GM18520 (cell line): ENCODE measurements at regions not wholly inside any gene's neighbourhood (a gene's known extent, or its start where the extent isn't known, plus 50 kb on each side); places are given as distances from the start of the nearest gene placed in this dataset.
"Not testable (repeated sequence)": the region's sequence is repeated elsewhere in the genome, so short reads cannot be mapped to it uniquely, and the experiment has no call there.

Source experiments
- ATAC-seq: cut with Tn5 transposase; IDR thresholded peaks from one replicate; pipeline ENCODE4 v1.9.1; 2021; ENCODE audit not compliant: unreplicated experiment

DNA sequence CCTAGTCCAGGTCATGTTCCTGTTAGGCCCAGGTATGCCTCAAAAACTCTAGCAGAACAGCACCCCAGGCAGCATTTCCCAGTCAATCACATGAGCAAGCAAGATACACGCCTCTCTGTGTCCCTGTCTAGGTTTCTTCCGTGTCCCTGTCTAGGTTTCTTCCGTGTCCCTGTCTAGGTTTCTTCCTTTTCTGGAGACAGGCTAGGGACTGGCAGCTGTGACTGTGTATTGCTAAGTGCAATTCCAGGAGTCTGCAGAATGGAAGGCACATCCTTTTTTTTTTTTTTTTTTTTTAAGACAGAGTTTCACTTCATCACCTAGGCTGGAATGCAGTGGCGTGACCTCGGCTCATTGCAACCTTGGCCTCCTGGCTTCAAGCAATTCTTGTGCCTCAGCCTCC is 77.6 kb downstream of the SETD4 start:
- no peak for ATAC-seq

DNA sequence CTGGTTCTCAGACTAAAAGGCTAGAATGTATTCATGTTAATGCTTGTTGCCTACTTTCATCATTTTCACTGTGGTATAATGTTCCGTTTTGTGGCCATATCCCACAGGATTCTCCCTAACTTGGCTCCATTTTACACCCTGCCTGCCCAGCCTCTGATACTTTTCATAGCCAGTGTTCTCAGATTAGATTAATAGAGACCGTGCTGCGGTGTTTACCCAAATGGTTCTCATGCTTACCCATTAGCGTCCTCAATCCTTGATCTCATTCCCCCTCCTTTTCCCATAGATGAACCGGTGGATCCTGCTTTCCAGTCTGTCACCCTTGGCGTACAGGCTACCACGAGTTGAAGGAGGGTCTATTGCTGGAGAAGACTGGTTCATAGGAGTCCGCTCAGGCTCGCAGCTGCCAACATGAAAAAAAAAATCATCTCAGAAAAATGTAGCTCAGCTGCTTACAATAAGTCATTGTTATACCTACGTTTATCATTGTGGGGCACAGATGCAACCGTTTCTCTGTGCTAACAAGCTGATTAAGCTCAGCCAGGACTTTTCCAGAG is 78.7 kb downstream of the SETD4 start:
- ATAC-seq: no peak

DNA sequence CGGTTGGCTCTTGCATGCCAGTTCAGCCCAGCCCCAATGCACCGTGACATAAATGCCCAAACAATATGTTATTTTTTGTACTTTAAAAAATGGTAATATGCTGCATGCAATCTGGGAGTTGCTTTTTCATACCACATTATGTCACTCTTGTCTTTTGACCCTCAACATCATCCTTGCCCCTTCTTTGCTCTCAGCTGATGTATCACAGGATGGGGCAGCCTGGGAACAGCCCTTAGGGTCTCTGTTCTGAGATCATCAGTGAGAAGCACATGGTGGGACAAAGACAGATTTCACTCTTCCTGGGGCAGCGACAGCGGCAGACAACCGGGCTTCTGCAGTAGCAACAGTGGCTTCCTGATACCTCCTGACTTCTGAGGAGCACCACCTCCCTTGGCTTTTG is 79.5 kb downstream of the SETD4 start:
- no peak for ATAC-seq

DNA sequence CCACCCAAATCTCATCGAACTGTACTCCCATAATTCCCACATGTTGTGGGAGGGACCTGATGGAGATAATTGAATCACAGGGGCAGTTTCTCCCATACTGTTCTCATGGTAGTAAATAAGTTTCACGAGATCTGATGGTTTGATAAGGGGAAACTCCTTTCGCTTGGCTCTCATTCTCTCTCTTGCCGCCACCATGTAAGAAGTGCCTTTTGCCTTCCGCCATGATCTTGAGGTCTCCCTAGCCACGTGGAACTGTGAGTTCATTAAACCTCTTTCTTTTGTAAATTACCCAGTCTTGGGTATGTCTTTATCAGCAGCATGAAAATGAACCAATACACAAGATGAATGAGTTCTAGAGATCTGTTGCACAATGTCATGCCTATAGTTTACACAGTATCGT is 82.5 kb downstream of the SETD4 start:
- ATAC-seq: not testable (repeated sequence)

DNA sequence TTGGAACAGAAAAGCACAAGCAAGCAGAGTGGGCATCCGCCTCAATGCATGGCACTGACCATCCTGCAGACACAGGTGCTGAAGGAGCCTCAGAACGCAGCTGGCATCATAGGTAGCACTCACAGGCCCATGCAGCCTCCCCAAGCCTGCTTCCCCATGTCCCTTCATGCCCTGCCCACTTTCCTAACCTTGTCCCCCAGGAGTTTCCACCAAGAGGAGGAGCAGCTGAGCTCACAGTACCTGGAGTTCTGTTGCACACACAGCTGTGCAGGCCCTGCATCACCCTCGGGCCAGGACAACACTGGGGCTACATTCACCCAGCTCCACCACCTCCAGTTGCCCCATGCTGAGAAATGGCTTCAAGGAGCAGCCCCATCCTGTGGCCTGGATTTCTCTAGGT is 83.4 kb downstream of the SETD4 start:
- ATAC-seq: no peak

DNA sequence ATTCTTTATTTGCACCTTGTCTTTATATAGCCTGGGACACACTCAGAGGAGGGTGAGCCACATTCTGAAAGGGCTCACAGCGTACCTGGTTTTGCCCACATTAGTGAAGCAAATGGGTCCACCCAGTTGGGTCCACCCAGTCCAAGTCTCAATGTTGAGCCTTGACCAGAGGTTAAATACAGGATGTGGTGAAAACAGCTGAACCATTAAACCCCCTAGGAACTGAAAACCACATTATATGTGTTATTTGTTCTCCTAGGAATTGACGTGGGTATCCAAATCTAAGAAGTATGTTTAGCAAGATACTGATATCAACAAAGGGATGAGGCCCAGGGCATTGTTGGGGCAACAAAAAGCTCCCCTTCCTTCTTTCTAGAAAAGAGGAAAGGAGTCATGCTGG is 83.8 kb downstream of the SETD4 start:
- no peak for ATAC-seq

DNA sequence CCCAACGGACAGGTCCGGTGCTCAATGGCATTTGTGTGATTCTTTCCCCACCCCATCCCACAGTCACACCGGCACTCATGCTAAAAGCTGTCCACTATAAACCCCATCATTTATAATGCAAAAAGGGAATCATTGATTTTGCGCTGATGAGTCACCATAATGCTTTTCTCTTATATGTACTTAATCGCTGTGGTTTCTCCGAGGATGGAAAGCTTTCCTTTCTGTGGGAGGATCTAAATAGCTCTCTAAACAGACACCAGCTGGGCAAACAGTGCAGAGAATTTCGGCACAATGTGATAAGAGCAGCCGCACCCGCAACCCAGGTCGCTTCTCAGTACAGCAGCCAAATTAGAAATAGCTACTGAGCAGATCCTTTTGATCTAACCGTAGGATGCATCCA is 85.6 kb downstream of the SETD4 start:
- ATAC-seq: no peak

DNA sequence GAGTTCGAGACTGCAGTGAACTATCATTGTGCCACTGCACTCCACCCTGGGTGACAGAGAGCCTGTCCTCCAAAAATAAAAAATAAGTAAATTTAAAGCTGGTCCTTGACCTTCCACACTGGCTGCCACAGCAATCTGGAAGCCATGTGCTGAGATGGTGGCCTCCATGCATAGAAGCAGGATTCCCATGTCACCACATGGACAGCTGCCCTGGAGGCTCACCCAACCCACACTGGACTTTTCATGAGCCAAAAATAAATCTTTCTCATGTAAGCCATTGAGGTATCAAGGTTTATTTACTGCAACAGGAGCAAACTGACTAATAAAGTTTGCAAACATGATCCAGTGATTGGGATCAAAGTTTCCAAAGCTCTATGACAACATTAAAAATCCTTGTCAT is 88.5 kb downstream of the SETD4 start:
- ATAC-seq: no peak

DNA sequence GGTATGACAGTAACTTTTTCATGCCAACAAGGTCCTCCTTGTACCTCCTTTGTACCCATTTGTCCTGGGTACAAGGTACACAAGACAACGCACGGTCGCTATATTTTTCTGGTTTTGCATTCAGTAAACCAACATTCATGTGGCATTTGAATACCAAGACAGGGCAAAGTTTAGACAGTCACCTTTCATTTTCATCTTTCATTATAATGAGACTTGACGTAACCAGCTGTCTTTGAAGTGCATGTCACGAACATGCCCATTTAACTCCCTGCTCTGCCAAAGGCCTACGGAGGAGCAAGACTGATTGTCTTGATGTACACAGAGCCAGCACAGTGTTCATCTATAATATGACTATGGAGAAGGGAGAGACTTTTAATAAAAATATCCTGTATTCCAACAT is 91.0 kb downstream of the SETD4 start:
- ATAC-seq: no peak

DNA sequence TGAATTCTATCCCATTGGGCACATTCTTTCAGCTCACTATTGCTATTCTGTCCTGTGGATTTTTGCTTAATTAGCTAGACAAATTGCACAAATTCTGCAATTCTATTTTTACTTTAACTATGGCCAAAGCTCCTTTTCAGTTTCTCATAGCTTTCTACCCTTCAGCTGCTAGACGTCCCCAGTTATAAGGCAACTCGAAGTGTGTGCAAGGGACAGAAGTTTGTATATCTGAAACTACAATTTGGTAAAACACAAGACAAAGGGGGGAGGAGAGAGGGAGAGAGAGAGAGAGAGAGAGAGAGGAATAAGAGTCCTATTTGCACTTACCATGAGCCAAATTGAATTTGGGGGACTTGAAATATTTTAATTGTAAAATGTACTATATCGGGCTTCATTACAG is 91.8 kb downstream of the SETD4 start:
- ATAC-seq: no peak

DNA sequence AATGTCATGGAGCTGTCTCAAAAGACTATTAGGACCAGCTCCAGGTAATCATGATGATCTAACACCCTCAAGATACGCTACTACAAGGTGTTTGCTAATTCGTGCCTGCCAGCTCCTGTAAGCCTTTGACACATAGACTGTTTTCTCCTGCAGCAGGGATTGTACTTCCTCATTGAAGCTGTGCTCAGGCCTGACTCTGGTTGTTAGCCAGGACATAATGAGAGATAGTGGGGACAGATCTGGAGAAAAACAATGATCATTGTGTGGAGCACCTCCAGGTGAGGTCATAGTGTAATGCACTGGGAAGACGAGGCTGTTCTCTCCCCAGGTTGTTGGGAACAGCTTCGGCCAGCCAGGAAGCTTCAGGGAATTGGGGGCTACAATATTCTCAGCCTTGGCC is 94.6 kb downstream of the SETD4 start:
- no peak for ATAC-seq

DNA sequence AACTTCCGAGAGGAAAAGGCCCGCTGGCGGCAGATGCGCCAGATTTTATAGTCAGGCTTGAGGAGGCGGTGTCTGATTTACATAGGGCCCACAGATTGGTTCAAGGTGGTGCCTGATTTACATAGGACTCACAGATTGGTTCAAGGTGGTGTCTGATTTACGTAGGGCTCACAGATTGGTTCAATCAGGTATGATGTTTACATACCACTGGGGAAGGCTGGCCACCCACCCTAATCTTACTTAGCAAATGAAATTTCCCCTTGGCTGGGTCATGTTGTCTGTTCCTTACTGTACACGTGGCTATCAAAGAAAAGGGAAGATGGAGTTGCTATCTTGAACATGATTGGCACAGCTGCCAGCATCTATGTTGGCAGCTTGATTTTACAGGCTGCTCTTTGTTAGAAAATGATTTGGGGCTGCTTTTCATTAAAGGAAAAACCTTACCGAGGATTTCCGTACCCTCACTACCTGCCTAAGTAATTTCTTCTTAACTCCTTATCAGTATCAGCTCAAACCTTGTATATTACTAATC is 96.3 kb downstream of the SETD4 start:
- ATAC-seq: no peak

DNA sequence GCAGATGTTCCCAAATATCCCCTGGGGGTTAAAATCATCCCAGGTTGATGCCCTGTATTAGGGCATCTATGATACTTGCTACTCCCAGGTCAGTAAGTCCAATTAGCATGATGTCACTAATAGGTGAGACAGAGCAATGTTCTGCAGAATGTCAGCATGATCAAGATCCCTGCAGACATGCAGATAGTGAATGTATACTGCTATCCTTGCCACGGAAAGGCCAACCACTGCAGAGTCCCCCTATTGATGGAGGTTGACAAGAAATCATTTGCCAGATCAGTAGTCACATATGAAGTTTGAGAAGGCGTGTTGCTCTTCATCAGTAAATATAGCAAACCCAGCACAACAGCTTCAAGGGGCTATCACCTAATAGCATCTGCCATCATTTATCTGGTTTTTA is 97.4 kb downstream of the SETD4 start:
- no peak for ATAC-seq

DNA sequence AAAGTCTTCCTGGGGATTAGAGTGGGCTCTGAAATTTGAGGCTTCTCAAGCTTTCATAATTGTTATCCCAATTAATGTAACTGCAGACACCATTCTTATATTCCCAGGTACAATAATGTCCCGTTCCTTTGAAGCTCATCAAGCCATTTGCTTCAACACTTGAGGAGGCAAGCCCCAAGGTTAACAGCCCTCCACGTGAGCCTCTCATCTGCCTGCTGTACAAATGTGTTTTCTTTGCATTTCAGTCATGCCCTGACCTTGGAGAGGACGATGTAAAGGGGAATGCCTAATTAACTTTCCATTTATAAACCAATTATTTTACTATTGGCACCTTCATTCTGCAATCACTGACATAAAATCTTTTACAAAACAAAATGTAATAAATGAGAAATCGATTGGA is 106.3 kb downstream of the SETD4 start:
- ATAC-seq: no peak

DNA sequence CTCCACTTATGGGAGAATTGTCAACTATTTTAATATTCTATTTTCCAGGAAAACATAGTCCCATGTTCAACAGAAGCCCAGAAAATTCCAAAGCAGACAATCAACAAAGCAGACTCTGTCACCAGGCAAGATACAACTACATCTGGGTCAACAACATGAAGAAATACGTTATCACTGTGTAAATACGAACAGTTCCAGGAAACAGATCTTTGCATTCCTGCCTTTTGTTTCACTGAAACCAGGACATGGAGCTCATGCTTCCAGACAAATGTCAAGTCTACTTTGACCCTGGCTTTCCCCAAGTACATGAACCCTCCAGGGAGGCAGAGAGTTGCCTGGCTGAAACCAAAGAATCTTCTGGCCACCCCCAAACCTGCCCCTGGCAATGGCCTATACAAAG is 106.7 kb downstream of the SETD4 start:
- ATAC-seq: no peak

DNA sequence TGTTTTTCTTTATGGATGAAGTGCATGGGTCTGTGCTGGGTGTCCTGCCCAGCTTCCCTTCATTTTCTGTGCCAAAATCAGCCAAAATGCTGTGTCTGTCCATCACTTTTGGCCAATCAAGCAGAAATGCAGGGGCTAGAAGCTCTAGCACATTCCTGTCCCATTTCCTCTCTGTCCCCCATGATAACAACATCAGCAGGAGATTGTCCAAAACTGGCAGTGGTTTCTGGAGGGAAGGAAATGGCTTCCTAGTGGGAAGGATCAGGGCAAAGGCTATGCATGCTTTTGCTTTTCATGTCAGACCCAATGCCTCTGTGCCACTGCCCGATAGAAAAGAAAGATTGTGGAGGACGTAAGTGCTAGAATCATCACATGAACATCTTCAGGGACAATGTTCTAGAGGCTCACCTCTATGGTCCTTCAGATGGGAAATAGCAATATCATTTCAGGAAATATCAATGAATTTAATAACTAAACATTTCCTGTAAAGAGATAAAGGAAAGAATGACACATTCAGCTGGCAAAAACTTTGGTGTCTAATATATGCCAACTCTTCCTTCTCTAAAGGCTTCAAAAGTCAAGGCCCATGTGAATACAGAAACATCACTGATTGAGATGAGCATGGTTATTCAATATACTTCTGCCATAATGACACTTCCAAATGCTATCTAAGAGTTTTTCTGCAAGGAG is 107.5 kb downstream of the SETD4 start:
- ATAC-seq: no peak

DNA sequence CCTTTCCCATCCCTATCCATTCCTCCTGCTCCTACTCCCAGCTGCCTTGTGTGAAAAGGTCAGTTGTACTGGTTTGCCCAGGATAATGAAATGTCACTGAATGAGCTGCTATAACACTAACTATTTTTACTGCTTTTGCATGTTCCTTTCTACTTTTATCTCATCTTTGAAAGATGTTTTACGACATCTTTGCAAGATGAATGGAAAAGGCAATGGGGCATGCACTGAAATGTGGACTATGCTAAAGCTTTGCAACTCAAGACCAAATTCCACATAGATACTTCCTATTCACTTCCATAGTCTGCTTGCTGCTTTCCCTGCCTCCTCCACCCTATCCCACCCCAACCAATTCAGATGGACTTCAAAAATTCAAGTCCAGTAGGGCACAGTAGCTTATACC is 111.3 kb downstream of the SETD4 start:
- ATAC-seq: no peak

DNA sequence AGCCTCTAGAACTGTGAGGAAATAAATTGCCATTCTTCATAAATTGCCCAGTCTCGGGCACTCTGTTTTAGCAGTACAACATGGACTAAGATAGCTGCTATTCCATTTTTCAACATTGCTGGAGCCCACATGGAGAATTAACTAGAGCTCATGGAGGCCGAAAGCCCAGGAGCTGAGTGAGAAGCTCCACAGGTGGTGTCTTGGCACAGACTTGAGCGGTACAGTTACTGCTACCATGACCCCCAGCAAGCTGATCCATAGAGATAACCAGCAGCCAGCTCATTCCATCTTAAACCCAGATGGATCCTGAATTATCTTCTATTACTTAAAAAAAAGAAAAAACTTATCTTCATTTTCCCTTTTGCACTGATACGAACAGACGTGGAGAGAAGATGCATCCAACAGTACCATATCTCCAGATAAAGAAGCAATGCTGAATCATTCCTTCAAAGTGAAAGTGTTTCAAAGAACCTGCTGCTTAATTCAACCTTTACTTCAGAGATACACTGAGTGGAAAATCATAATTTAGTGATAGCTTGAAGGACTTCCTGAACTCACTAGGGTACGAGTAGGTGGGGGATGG is 115.1 kb downstream of the SETD4 start:
- ATAC-seq: no peak

DNA sequence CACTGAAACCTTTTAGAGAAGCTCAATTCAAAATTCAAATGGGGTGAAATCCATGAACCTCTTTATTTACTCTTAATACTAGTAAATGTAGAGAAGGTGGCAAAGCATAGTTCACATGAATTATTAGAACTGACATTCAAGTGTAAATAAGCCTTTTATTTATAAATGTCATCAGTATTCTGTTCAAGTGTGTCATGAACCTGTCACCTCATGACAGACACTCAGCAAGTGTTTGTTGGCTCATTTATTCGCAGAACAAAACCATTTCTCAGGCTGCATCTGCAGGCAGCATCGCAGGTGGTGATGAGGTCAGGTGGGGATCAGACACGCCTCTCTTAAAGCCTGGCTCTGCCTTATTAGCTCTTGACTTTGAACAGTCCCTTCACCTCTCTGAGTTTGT is 116.6 kb downstream of the SETD4 start:
- ATAC-seq: no peak

DNA sequence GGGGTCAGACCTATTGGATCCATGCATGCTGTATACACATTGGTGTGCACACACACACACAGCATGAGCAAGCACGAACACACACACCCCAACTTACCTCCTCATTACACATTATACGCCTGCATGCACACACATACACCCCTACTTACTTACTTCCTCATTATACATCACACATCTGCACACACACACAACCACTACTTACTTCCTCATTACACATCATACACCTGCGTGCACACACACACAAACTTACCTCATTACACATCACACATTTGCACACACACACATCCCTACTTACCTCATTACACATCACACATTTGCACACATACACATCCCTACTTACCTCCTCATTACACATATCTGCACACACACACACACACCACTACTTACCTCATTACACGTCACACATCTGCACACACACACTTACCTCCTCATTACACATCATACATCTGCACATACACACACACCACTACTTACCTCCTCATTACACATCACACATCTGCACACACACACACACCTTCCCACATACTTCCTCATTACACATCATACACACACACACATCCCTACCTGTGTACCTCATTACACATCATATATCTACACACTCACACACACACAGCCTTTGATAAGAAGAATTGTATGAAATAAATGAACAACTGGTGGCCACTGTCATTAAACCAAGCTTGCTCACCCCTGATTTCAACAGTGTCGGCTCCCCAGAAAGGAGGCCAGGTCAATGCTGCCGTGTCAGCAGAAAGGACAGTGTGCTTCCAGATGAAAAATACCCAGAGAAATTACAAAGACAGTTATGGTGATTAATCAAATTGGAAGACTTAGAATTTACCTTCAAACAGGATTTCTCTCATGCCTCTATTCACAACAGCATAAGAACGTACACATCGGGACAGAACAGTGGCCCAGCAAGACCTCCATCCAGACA is 117.8 kb downstream of the SETD4 start:
- ATAC-seq: no peak

DNA sequence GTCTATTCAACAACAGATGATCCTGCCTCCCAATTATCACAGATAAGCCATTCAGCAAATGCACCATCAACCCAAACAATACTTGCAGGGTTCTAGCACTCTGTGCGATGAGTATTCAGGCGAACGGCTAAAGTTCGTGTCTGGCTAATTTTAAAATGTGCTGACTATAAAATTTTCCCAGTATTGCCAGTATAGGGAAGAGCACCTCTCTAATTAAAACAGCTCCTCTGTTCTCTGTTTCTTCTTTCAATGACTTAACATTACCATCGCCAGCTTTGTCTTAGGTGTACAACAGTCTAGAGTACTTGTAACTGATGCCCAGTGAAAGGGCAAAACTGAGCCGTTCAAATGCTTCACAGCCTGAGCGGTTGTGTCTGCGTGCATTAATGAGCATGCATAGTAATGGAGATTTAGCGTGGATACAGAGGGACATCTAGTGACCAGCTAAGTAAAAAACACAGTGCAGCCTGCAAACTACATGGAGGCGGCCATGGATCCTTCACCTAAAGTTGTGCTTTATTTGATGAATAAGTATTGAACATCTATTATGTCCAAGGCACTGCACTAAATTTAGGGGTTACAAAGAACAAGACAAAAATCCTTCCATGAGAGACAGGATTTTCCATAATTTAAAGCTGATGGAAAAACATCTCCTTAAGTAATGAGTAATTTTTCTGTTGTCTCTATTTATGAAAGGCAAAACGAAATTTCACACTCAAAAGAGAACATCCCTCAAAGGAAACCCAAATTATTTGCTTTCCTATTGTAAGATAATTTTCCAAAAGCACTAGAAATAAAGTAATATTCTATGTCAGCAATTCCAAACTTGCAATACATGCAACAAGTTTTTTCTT is 120.0 kb downstream of the SETD4 start:
- ATAC-seq: no peak
